HG03066 (cell line): ENCODE measurements at regions not wholly inside any gene's neighbourhood (a gene's known extent, or its start where the extent isn't known, plus 50 kb on each side); places are given as distances from the start of the nearest gene placed in this dataset.
"Not testable (repeated sequence)": the region's sequence is repeated elsewhere in the genome, so short reads cannot be mapped to it uniquely, and the experiment has no call there.

Experiments used
- ATAC-seq: cut with Tn5 transposase; IDR thresholded peaks from one replicate; pipeline ENCODE4 v1.9.1; 2021; ENCODE audit warnings: low read depth; ENCODE audit not compliant: unreplicated experiment

GRCh38 chr1:178572604-178573003, 59.7 kb downstream of the TEX35 start:
- no peak for ATAC-seq

GRCh38 chr1:178573330-178573729, 60.4 kb downstream of the TEX35 start:
- ATAC-seq = peak; percentile 57

GRCh38 chr1:178574345-178574744, 61.4 kb downstream of the TEX35 start:
- ATAC-seq = no peak

- ATAC-seq = peak; percentile 38
Observed at GRCh38 chr1:178575611-178576361, 62.9 kb downstream of the TEX35 start.

GRCh38 chr1:178576841-178577240, 63.9 kb downstream of the TEX35 start:
- ATAC-seq = no peak

- ATAC-seq = no peak
Observed at GRCh38 chr1:178577882-178578281, 65.0 kb downstream of the TEX35 start.

- no peak for ATAC-seq
Observed at GRCh38 chr1:178578541-178578940, 65.6 kb downstream of the TEX35 start.

- ATAC-seq = no peak
Observed at GRCh38 chr1:178579095-178579494, 66.2 kb downstream of the TEX35 start.

- ATAC-seq = peak; percentile 44
Observed at GRCh38 chr1:178579562-178579961, 66.7 kb downstream of the TEX35 start.

GRCh38 chr1:178580096-178580495, 67.2 kb downstream of the TEX35 start:
- ATAC-seq = no peak

- ATAC-seq = no peak
Observed at GRCh38 chr1:178580876-178581275, 68.0 kb downstream of the TEX35 start.

- peak; percentile 74 for ATAC-seq
Observed at GRCh38 chr1:178581351-178582303, 68.7 kb downstream of the TEX35 start.

GRCh38 chr1:178587096-178587495, 74.2 kb downstream of the TEX35 start:
- ATAC-seq = no peak

- ATAC-seq = no peak
Observed at GRCh38 chr1:178587975-178588374, 75.1 kb downstream of the TEX35 start.

- ATAC-seq = not testable (repeated sequence)
Observed at GRCh38 chr1:178589042-178589441, 76.1 kb downstream of the TEX35 start.

GRCh38 chr1:178591811-178592210, 78.9 kb downstream of the TEX35 start:
- not testable (repeated sequence) for ATAC-seq

- no peak for ATAC-seq
Observed at GRCh38 chr1:178593515-178593914, 80.6 kb downstream of the TEX35 start.

GRCh38 chr1:178594133-178594532, 81.2 kb downstream of the TEX35 start:
- ATAC-seq = no peak

- no peak for ATAC-seq
Observed at GRCh38 chr1:178595491-178595890, 82.6 kb downstream of the TEX35 start.

- ATAC-seq = no peak
Observed at GRCh38 chr1:178599087-178599486, 86.2 kb downstream of the TEX35 start.

- ATAC-seq = peak; percentile 79
Observed at GRCh38 chr1:178599745-178600144, 86.8 kb downstream of the TEX35 start.
